ENCODE measurements at regions not wholly inside any gene's neighbourhood (a gene's known extent, or its start where the extent isn't known, plus 50 kb on each side); places are given as distances from the start of the nearest gene placed in this dataset.
"Not testable (repeated sequence)": the region's sequence is repeated elsewhere in the genome, so short reads cannot be mapped to it uniquely, and the experiment has no call there.

DNA sequence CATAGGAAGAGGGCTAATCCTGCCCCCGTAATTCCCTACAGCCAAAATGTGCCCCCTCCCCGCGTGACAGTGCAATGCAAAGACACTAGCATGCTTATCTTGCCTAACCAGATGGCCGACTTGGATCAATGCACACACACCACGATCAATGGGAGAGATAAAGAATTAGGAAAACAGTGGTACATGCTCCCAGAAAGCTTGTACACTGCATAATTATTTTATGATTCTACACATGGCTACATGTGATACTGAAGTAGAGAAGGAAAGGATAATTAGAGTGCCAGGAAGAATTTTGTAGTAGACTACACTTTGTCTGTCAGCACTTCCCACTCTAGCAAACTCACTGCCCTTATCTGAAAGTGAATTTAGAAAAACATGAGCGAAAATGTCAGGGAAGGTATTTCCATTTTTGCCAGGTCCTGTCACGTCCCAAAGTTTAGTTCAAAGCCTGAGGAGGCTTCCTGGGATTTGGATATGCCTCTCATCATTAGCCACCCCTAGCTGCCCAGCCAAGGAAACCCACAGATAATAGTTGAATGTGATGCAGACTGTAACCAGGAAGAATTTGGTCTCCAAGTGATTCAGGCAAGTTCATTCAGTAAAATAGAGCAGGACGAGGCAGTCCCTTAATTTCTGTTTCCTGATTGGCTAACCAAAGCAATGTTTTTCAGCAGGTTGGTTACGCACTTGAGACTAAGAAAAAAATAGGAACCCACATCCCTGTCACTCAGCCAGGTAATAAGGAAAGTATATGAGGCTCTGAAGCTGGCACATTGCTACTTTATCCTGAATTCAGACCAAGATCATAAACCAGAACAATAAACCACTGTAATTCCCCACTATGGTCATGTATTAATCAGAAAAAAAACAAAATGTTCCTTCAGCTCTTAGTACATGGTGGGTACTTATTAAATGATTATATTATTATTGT lies 199.6 kb upstream of the OTX2 start:
- DNase-seq (ENCODE audit: low spot score): no peak
- H3K27me3 Mint-ChIP-seq (ENCODE audit: low read depth): peaks cover 8% of the 10 kb centered on the region
- H3K4me1 Mint-ChIP-seq (ENCODE audit: low read depth): no peaks in the 10 kb centered on the region
- no peaks in the 10 kb centered on the region for H3K36me3 Mint-ChIP-seq (ENCODE audit: low read depth)
- H3K27ac Mint-ChIP-seq: no peak overlapping the region
- no peak overlapping the region for H3K4me3 Mint-ChIP-seq (ENCODE audit: low read depth)
- intact Hi-C loops (cut with micrococcal nuclease): no loop called here
- H3K9me3 Mint-ChIP-seq: peaks cover 8% of the 10 kb centered on the region

GRCh38 chr14:57008534-57008933 lies 198.3 kb upstream of the OTX2 start:
- no peak for DNase-seq (ENCODE audit: low spot score)
- H3K4me3 Mint-ChIP-seq (ENCODE audit: low read depth): no peak overlapping the region
- no peaks in the 10 kb centered on the region for H3K36me3 Mint-ChIP-seq (ENCODE audit: low read depth)
- H3K27ac Mint-ChIP-seq: no peak overlapping the region
- H3K9me3 Mint-ChIP-seq: peaks cover 3% of the 10 kb centered on the region
- peaks cover 8% of the 10 kb centered on the region for H3K27me3 Mint-ChIP-seq (ENCODE audit: low read depth)
- intact Hi-C loops (cut with micrococcal nuclease): no loop called here
- H3K4me1 Mint-ChIP-seq (ENCODE audit: low read depth): no peaks in the 10 kb centered on the region

DNA sequence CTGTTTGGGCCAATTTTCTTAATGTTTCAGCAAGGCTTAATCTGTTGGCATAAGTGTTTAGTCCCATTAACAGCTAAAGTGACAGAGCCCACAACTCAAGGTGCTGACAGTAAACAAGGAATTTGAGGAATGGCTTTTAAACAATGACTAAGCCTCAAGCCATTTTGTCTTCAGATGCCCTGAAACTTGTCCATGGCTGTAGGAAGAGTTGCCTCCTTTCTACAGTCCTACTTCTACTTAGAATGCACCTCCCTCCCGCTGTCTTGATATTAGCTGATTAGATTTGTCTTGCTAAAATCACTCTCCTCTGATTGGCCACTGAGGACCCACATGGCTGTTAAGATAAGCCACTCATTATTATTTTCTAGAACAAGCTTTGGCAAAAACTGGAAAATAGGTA lies 188.4 kb upstream of the OTX2 start:
- Mint-ChIP-seq H3K4me3 (ENCODE audit: low read depth) (no peak overlapping the region), H3K36me3 (ENCODE audit: low read depth) (no peaks in the 10 kb centered on the region), H3K27ac (no peak overlapping the region), H3K4me1 (ENCODE audit: low read depth) (no peaks in the 10 kb centered on the region), H3K27me3 (ENCODE audit: low read depth) (no peaks in the 10 kb centered on the region), H3K9me3 (no peaks in the 10 kb centered on the region)
- intact Hi-C loops (cut with micrococcal nuclease): no loop called here
- no peak for DNase-seq (ENCODE audit: low spot score)

DNA sequence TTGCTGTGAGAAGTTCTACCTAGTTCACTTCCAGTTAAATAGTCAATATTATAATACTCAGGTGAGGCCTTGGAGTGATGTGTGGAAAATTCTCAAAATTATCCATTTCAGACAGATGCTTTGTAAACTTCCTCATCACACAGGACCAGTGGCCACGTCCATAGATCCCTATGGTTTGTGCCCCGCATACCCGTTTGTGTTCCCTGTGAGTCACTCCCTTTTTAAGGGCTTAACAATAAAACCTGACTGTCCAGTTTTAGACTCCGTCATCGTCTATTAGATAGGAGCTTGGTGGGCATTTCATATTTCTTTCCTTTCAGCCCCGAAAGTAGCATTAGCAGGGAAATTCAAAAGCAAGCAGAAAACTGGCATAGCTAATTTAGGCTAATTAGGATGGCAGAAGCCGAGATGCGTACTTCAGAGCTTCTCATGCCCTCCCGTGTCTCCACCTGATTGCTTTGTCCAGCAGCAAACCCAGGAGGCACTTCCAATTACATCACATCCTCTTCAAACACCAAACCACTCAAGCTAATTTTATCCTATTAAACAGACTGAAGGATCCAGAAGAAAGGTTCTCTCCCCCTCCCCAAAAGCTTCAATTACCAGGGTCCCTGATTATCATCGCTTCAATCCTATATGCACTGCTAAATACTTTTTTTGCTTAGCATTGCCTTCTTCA lies 186.6 kb upstream of the OTX2 start:
- H3K4me3 Mint-ChIP-seq (ENCODE audit: low read depth): no peak overlapping the region
- intact Hi-C loops (cut with micrococcal nuclease): no loop called here
- no peaks in the 10 kb centered on the region for H3K4me1 Mint-ChIP-seq (ENCODE audit: low read depth)
- H3K36me3 Mint-ChIP-seq (ENCODE audit: low read depth): no peaks in the 10 kb centered on the region
- no peak for DNase-seq (ENCODE audit: low spot score)
- no peaks in the 10 kb centered on the region for H3K27me3 Mint-ChIP-seq (ENCODE audit: low read depth)
- no peak overlapping the region for H3K27ac Mint-ChIP-seq
- no peaks in the 10 kb centered on the region for H3K9me3 Mint-ChIP-seq

GRCh38 chr14:56995010-56995409 lies 184.7 kb upstream of the OTX2 start:
- Mint-ChIP-seq H3K4me3 (ENCODE audit: low read depth) (no peak overlapping the region), H3K36me3 (ENCODE audit: low read depth) (no peaks in the 10 kb centered on the region), H3K4me1 (ENCODE audit: low read depth) (no peaks in the 10 kb centered on the region), H3K27ac (no peak overlapping the region), H3K9me3 (peaks cover 3% of the 10 kb centered on the region), H3K27me3 (ENCODE audit: low read depth) (no peaks in the 10 kb centered on the region)
- intact Hi-C loops (cut with micrococcal nuclease): no loop called here
- DNase-seq (ENCODE audit: low spot score): no peak

GRCh38 chr14:56992332-56992820 lies 182.1 kb upstream of the OTX2 start:
- intact Hi-C loops (cut with micrococcal nuclease): no loop called here
- Mint-ChIP-seq H3K36me3 (ENCODE audit: low read depth) (no peaks in the 10 kb centered on the region), H3K4me1 (ENCODE audit: low read depth) (no peaks in the 10 kb centered on the region), H3K4me3 (ENCODE audit: low read depth) (no peak overlapping the region), H3K9me3 (peaks cover 3% of the 10 kb centered on the region), H3K27me3 (ENCODE audit: low read depth) (no peaks in the 10 kb centered on the region), H3K27ac (no peak overlapping the region)
- DNase-seq (ENCODE audit: low spot score): no peak

- H3K27ac Mint-ChIP-seq; intact Hi-C loops (cut with micrococcal nuclease); H3K4me3 Mint-ChIP-seq (ENCODE audit: low read depth); H3K27me3 Mint-ChIP-seq (ENCODE audit: low read depth); DNase-seq (ENCODE audit: low spot score); H3K4me1 Mint-ChIP-seq (ENCODE audit: low read depth); H3K36me3 Mint-ChIP-seq (ENCODE audit: low read depth); H3K9me3 Mint-ChIP-seq: not testable (repeated sequence)
Observed at GRCh38 chr14:56990991-56991627, 180.8 kb upstream of the OTX2 start.

DNA sequence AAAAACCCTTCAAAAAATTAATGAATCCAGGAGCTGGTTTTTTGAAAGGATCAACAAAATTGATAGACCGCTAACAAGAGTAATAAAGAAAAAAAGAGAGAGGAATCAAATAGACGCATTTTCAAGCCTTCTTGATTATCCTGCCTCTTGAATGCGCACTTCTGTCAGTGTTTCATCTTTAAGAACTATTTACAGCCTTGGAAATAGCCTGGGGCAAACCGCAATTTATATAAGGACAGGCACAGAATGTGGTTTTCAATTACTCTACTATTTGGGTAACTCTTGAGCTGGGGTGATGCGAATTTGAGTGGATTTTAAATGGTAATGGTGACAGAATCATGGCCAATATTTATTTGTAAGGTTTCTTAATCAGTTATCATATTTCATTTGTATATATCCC lies 179.1 kb upstream of the OTX2 start:
- H3K36me3 Mint-ChIP-seq (ENCODE audit: low read depth): no peaks in the 10 kb centered on the region
- no peak overlapping the region for H3K27ac Mint-ChIP-seq
- no peak overlapping the region for H3K4me3 Mint-ChIP-seq (ENCODE audit: low read depth)
- intact Hi-C loops (cut with micrococcal nuclease): no loop called here
- H3K4me1 Mint-ChIP-seq (ENCODE audit: low read depth): no peaks in the 10 kb centered on the region
- DNase-seq (ENCODE audit: low spot score): no peak
- H3K9me3 Mint-ChIP-seq: peaks cover 3% of the 10 kb centered on the region
- no peaks in the 10 kb centered on the region for H3K27me3 Mint-ChIP-seq (ENCODE audit: low read depth)

DNA sequence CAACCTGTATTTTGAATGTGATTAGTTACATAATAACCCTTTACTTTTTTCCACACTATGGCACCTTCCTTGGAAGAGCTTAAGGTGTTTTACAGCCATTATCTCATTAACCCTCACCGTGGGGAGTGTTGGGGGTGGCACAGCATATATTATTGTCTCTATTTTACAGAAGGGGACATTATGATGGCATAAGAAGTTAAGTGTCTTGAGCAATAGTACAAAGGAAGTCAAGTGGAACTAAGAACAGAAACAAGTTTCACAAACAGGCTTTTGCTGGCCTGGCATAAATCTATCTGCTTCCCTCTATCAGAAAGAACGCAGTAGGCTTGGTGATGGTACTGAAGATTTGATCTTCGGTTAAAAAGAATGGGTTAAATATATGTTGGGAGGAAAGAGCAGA lies 169.7 kb upstream of the OTX2 start:
- Mint-ChIP-seq H3K9me3 (no peaks in the 10 kb centered on the region), H3K4me1 (ENCODE audit: low read depth) (no peaks in the 10 kb centered on the region), H3K4me3 (ENCODE audit: low read depth) (no peak overlapping the region), H3K27me3 (ENCODE audit: low read depth) (no peaks in the 10 kb centered on the region), H3K36me3 (ENCODE audit: low read depth) (no peaks in the 10 kb centered on the region), H3K27ac (no peak overlapping the region)
- no peak for DNase-seq (ENCODE audit: low spot score)
- intact Hi-C loops (cut with micrococcal nuclease): no loop called here

- Mint-ChIP-seq H3K27me3 (ENCODE audit: low read depth) (no peaks in the 10 kb centered on the region), H3K4me1 (ENCODE audit: low read depth) (no peaks in the 10 kb centered on the region), H3K27ac (no peak overlapping the region), H3K9me3 (no peaks in the 10 kb centered on the region), H3K4me3 (ENCODE audit: low read depth) (no peak overlapping the region), H3K36me3 (ENCODE audit: low read depth) (no peaks in the 10 kb centered on the region)
- DNase-seq (ENCODE audit: low spot score): no peak
- intact Hi-C loops (cut with micrococcal nuclease): no loop called here
Observed at GRCh38 chr14:56976211-56976610, 165.9 kb upstream of the OTX2 start.

DNA sequence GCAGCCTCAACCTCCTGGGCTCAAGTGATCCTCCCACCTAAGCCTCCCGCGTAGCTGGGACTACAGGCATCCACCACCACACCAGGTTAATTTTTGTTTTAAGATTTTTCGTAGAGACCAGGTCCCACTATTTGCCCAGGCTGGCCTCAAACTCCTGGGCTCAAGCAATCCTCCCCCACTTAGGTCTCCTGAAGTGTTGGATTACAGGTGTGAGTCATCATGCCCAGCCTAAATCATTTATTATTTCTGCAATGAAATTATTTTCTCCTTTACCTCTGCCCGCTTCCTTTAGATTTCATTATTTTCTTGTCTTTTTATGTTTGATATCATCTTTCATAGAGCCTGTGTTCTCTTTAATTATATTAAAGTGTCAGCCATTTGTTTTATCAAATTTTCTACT lies 165.2 kb upstream of the OTX2 start:
- intact Hi-C loops (cut with micrococcal nuclease): no loop called here
- H3K27ac Mint-ChIP-seq: no peak overlapping the region
- no peaks in the 10 kb centered on the region for H3K27me3 Mint-ChIP-seq (ENCODE audit: low read depth)
- H3K9me3 Mint-ChIP-seq: no peaks in the 10 kb centered on the region
- DNase-seq (ENCODE audit: low spot score): no peak
- no peaks in the 10 kb centered on the region for H3K36me3 Mint-ChIP-seq (ENCODE audit: low read depth)
- H3K4me3 Mint-ChIP-seq (ENCODE audit: low read depth): no peak overlapping the region
- no peaks in the 10 kb centered on the region for H3K4me1 Mint-ChIP-seq (ENCODE audit: low read depth)

DNA sequence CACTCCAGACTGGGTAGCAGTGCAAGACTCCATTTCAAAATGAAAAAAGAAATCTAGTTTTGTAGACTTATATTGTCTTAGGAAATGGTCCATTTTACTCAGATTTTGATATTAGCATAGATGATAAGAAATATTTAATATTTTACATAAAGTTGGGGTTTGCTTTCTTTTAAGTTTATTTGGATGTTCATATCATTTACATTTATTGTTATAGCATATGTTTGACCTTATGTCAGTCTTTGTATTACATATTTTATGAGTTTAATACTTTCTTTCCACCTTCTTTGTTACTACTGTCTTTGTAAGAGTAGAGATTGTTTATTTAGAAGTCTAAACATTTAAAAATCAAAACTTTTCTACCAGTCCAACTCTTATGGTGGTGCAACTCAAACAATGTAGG lies 162.7 kb upstream of the OTX2 start:
- Mint-ChIP-seq H3K9me3 (no peaks in the 10 kb centered on the region), H3K27me3 (ENCODE audit: low read depth) (no peaks in the 10 kb centered on the region), H3K4me1 (ENCODE audit: low read depth) (no peaks in the 10 kb centered on the region), H3K27ac (no peak overlapping the region), H3K4me3 (ENCODE audit: low read depth) (no peak overlapping the region), H3K36me3 (ENCODE audit: low read depth) (no peaks in the 10 kb centered on the region)
- intact Hi-C loops (cut with micrococcal nuclease): no loop called here
- no peak for DNase-seq (ENCODE audit: low spot score)

- no peak overlapping the region for H3K4me3 Mint-ChIP-seq (ENCODE audit: low read depth)
- intact Hi-C loops (cut with micrococcal nuclease): no loop called here
- no peak overlapping the region for H3K27ac Mint-ChIP-seq
- no peaks in the 10 kb centered on the region for H3K36me3 Mint-ChIP-seq (ENCODE audit: low read depth)
- H3K27me3 Mint-ChIP-seq (ENCODE audit: low read depth): no peaks in the 10 kb centered on the region
- DNase-seq (ENCODE audit: low spot score): no peak
- no peaks in the 10 kb centered on the region for H3K4me1 Mint-ChIP-seq (ENCODE audit: low read depth)
- H3K9me3 Mint-ChIP-seq: no peaks in the 10 kb centered on the region
Observed at GRCh38 chr14:56964895-56965294, 154.6 kb upstream of the OTX2 start.
